NCI-H2196 (cell line): ENCODE measurements at regions not wholly inside any gene's neighbourhood (a gene's known extent, or its start where the extent isn't known, plus 50 kb on each side); places are given as distances from the start of the nearest gene placed in this dataset.
"Not testable (repeated sequence)": the region's sequence is repeated elsewhere in the genome, so short reads cannot be mapped to it uniquely, and the experiment has no call there.

Source experiments
- DNase-seq: peaks from one replicate; lab custom pipeline; 2025; ENCODE audit not compliant: unreplicated experiment; lab: John Stamatoyannopoulos, UW

- no peak for DNase-seq
Measured at GRCh38 chr17:45645330-45645729, 138.8 kb upstream of the CRHR1 start.

- no peak for DNase-seq
Measured at GRCh38 chr17:45646288-45646988, 137.7 kb upstream of the CRHR1 start.

GRCh38 chr17:45648642-45649041 lies 135.5 kb upstream of the CRHR1 start:
- no peak for DNase-seq

- no peak for DNase-seq
Measured at GRCh38 chr17:45649796-45650195, 134.3 kb upstream of the CRHR1 start.

- no peak for DNase-seq
Measured at GRCh38 chr17:45650561-45650960, 133.6 kb upstream of the CRHR1 start.

- DNase-seq, result no peak
Measured at GRCh38 chr17:45651145-45651709, 132.9 kb upstream of the CRHR1 start.

GRCh38 chr17:45653616-45654015 lies 130.5 kb upstream of the CRHR1 start:
- no peak for DNase-seq

- DNase-seq, result no peak
Measured at GRCh38 chr17:45656527-45657181, 127.5 kb upstream of the CRHR1 start.

GRCh38 chr17:45660474-45660873 lies 123.6 kb upstream of the CRHR1 start:
- no peak for DNase-seq

GRCh38 chr17:45662432-45662831 lies 121.7 kb upstream of the CRHR1 start:
- no peak for DNase-seq

- DNase-seq, result no peak
Measured at GRCh38 chr17:45663772-45664171, 120.3 kb upstream of the CRHR1 start.

- DNase-seq, result no peak
Measured at GRCh38 chr17:45664921-45665320, 119.2 kb upstream of the CRHR1 start.

- no peak for DNase-seq
Measured at GRCh38 chr17:45666046-45666600, 118.0 kb upstream of the CRHR1 start.

GRCh38 chr17:45666641-45667040 lies 117.5 kb upstream of the CRHR1 start:
- no peak for DNase-seq

GRCh38 chr17:45667591-45668171 lies 116.4 kb upstream of the CRHR1 start:
- DNase-seq, result no peak

- no peak for DNase-seq
Measured at GRCh38 chr17:45668316-45668715, 115.8 kb upstream of the CRHR1 start.

- peak; percentile 94 for DNase-seq
Measured at GRCh38 chr17:45672301-45672700, 111.8 kb upstream of the CRHR1 start.

GRCh38 chr17:45672792-45673191 lies 111.3 kb upstream of the CRHR1 start:
- no peak for DNase-seq

GRCh38 chr17:45673759-45674158 lies 110.4 kb upstream of the CRHR1 start:
- DNase-seq, result not testable (repeated sequence)

GRCh38 chr17:45675012-45675411 lies 109.1 kb upstream of the CRHR1 start:
- no peak for DNase-seq

- no peak for DNase-seq
Measured at GRCh38 chr17:45675892-45676291, 108.2 kb upstream of the CRHR1 start.

GRCh38 chr17:45676695-45677094 lies 107.4 kb upstream of the CRHR1 start:
- DNase-seq, result no peak
